ENCODE measurements at regions not wholly inside any gene's neighbourhood (a gene's known extent, or its start where the extent isn't known, plus 50 kb on each side); places are given as distances from the start of the nearest gene placed in this dataset.

DNA sequence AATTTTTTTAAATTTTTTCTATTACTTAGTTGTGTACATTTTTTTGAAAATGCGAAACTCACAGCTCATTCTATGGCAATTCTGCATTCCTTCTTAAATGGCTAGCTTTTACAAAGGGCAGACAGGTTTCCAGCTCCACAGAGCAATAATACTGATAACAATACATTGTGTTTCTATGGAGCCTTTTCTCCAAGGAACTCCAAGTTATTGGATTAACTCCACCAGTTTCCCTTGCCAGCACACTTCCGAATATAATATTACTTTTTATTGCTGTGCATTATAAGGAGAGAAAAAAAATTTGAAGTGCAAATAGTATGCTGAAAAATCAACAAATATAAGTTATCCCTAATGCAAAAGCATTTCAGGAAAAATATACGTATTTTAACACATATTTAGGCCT, 127.5 kb upstream of the PSMD7 start (continued):
- TF ChIP-seq MYPOP (CRISPR knock-in tag; IDR thresholded peaks at IDR 0.05) (no peak), ZNF709 (CRISPR knock-in tag; IDR thresholded peaks at IDR 0.05) (no peak), ZNF547 (CRISPR knock-in tag; IDR thresholded peaks at IDR 0.05) (no peak), ZNF644 (CRISPR knock-in tag; IDR thresholded peaks at IDR 0.05; ENCODE audit: low read depth) (no peak), FOXC1 (CRISPR knock-in tag; IDR thresholded peaks at IDR 0.05; ENCODE audit: borderline replicate concordance) (no peak), SP5 (CRISPR knock-in tag; IDR thresholded peaks at IDR 0.05; ENCODE audit: borderline replicate concordance, low read depth) (no peak), SYNCRIP (IDR thresholded peaks at IDR 0.05; ENCODE audit: insufficient read depth, low read depth, low read length) (no peak), ATF7 (IDR thresholded peaks at IDR 0.05) (no peak), ATF7 (CRISPR knock-in tag; IDR thresholded peaks at IDR 0.05) (no peak), ETS1 (CRISPR knock-in tag; IDR thresholded peaks at IDR 0.05) (no peak)

DNA sequence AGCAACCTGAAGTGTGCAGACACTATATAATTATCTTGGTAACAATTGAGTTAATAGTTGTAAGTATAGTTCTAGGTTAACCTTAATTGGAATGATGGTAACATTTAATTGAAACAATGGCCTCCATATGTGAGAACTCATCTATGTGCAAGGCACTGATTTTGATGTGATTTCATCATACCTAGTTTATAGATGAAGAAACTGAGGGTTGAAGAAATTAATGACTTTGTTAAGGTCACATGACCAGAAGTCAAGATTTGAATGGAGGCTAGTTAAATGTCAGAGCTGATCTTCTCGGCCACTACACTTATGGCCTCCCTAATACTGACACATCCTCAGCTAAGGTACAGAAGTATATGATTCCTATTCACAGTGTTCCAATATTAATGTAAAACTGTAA, 128.2 kb upstream of the PSMD7 start:
- TF ChIP-seq HCFC1 (IDR thresholded peaks at IDR 0.05; ENCODE audit: low read depth, low read length) (no peak), CEBPB (IDR thresholded peaks at IDR 0.05; ENCODE audit: borderline replicate concordance, low read depth, low read length) (peak; percentile 58; the same call in 1 of the 2 replicates)
- H3K27me3 ChIP-seq (ENCODE audit: control insufficient read depth in 1 of 2, insufficient read depth in 2 of 2, low read length in 2 of 2) = no peaks in the 10 kb centered on the region
- in situ Hi-C loops (cut with HindIII; ENCODE audit: extremely low pct_ligation_motif_present, low pct_unique_long_range_greater_than_20kb) = no loop called here
- H3K9ac ChIP-seq (ENCODE audit: insufficient read depth, low read depth, low read length) = no peak overlapping the region
- POLR2A ChIA-PET = no interaction called here
- H3K4me2 ChIP-seq (ENCODE audit: low read depth, low read length) = no peak overlapping the region
- no peaks in the 10 kb centered on the region for H3K36me3 ChIP-seq (replicated peaks in 1 of 2; ENCODE audit: control insufficient read depth in 1 of 2, insufficient read depth in 2 of 2, low read length in 2 of 2)
- no peaks in the 10 kb centered on the region for H4K20me1 ChIP-seq (ENCODE audit: insufficient read depth, low read length)
- intact Hi-C loops (cut with micrococcal nuclease; ENCODE audit: unreplicated experiment) = no loop called here
- no peak overlapping the region for H3K27ac ChIP-seq (ENCODE audit: extremely low read length, insufficient read depth, low read length)
- FAIRE-seq = no peak
- H2AFZ ChIP-seq (ENCODE audit: low read length) = no peak overlapping the region
- BruUV-seq (replicated peaks) = no TSS peak
- no peaks in the 10 kb centered on the region for H3K9me3 ChIP-seq (ENCODE audit: low read length)
- H3K79me2 ChIP-seq (ENCODE audit: insufficient read depth, low read length) = no peaks in the 10 kb centered on the region
- no peak for ATAC-seq
- H3K4me1 ChIP-seq (ENCODE audit: insufficient read depth, low read length) = no peaks in the 10 kb centered on the region
- H3K4me3 ChIP-seq (replicated peaks in 1 of 3; ENCODE audit: insufficient read depth in 1 of 3, low read depth in 2 of 3, low read length in 3 of 3) = no peak overlapping the region
- CTCF ChIA-PET (ENCODE audit: low intra/inter-chr PET ratio, low total read pairs) = no interaction called here
- DNase-seq (ENCODE audit: low spot score) = no peak
- 4% methylated on average over 1 of the region's 1 CpG for WGBS (ENCODE audit: low lambda C conversion rate)

Measured in HepG2 (cell line).